K562 (cell line): ENCODE measurements at regions not wholly inside any gene's neighbourhood (a gene's known extent, or its start where the extent isn't known, plus 50 kb on each side); places are given as distances from the start of the nearest gene placed in this dataset.

Experiments
- ATAC-seq: fragments of 200-7000 bp; cut with Tn5 transposase; 3 replicates; pipeline ENCODE4 v1.9.1; 2020; ENCODE audit warnings: moderate library complexity
- BruUV-seq: library from RNA; stranded (reverse); fragments of 400-500 nt; replicated peaks from 2 replicates; lab custom pipeline; 2021; lab: Mats Ljungman, UMichigan
- CTCF ChIA-PET: fragments of 300-600 bp; formaldehyde crosslinking; extraction: SDS; loops from one replicate; lab custom pipeline; 2021; ENCODE audit warnings: low intra/inter-chr PET ratio; lab: Yijun Ruan, JAX
- POLR2A ChIA-PET: fragments of 300-600, 350-650 bp; sonication (Branson Sonifier 250); formaldehyde crosslinking; extraction: SDS; loops from one replicate; lab custom pipeline; 2021; ENCODE audit warnings: antibody characterized with exemption, inconsistent platforms; lab: Yijun Ruan, JAX
- DNase-seq, 4 experiments: peaks; one replicate each; pipeline versions ENCODE4 v3.0.0 to v3.0.0-alpha.2; 2011 to 2018; ENCODE audit warnings: low spot score in 3 of 4, mixed read lengths in 3 of 4; ENCODE audit errors: extremely low read depth in 1 of 4
- FAIRE-seq: peaks from 2 replicates; lab custom pipeline; 2011; peaks lifted over from hg19 to GRCh38; lab: Jason Lieb, UNC
- H2AFZ ChIP-seq: 2 replicates; pipeline ENCODE4 v1.6.0; 2011; ENCODE audit warnings: low read depth, low read length, control low read depth, inconsistent platforms
- H3K27ac ChIP-seq: fragments of 200-600 bp; 3 replicates; pipeline ENCODE4 v1.8.0; 2011; ENCODE audit warnings: low read depth, mild to moderate bottlenecking, control low read depth, inconsistent platforms, low read length, moderate library complexity, mixed read lengths; ENCODE audit errors: extremely low read depth
- H3K27me3 ChIP-seq, 2 experiments: fragments of 300-600 bp in 1 of 2; 2 replicates in 1 of 2; 3 replicates in 1 of 2; pipeline versions ENCODE4 v1.6.0 to v1.8.0; 2011; ENCODE audit warnings: inconsistent platforms in 2 of 2, low read length in 2 of 2, mild to moderate bottlenecking in 1 of 2, mixed read lengths in 1 of 2, moderate library complexity in 1 of 2; ENCODE audit not compliant: control insufficient read depth in 2 of 2, insufficient read depth in 2 of 2
- H3K36me3 ChIP-seq: fragments of 300-600 bp; 3 replicates; pipeline ENCODE4 v1.8.0; 2011; ENCODE audit warnings: mild to moderate bottlenecking, low read length, inconsistent platforms; ENCODE audit not compliant: control insufficient read depth, insufficient read depth
- H3K4me1 ChIP-seq, 2 experiments: fragments of 200-600 bp in 1 of 2; replicated peaks in 1 of 2; 2 replicates in 1 of 2; 3 replicates in 1 of 2; pipeline versions ENCODE4 v1.5.1 to v1.8.0; 2011; ENCODE audit warnings: inconsistent platforms in 2 of 2, low read length in 2 of 2, mild to moderate bottlenecking in 1 of 2, mixed read lengths in 1 of 2, moderate library complexity in 1 of 2; ENCODE audit not compliant: control insufficient read depth in 2 of 2, insufficient read depth in 2 of 2
- H3K4me2 ChIP-seq: 2 replicates; pipeline ENCODE4 v1.6.1; 2011; ENCODE audit warnings: low read length, control low read depth, inconsistent platforms, mixed read lengths; ENCODE audit not compliant: insufficient read depth
- H3K4me3 ChIP-seq: fragments of 200-600 bp; sonication (generic), shearing (Covaris generic); 2 replicates; pipeline ENCODE4 v1.5.1; 2016; ENCODE audit warnings: control low read depth, inconsistent platforms
- H3K79me2 ChIP-seq: fragments of 200-600 bp; 3 replicates; pipeline ENCODE4 v1.8.0; 2011; ENCODE audit warnings: low read length, inconsistent platforms; ENCODE audit not compliant: control insufficient read depth, insufficient read depth
- H3K9ac ChIP-seq, 2 experiments: 2 replicates each; pipeline versions ENCODE4 v1.6.0 to v1.6.1; 2011; ENCODE audit warnings: low read depth in 2 of 2, low read length in 2 of 2, control low read depth in 1 of 2, inconsistent platforms in 1 of 2, mild to moderate bottlenecking in 1 of 2, mixed read lengths in 1 of 2; ENCODE audit not compliant: insufficient read depth in 1 of 2
- H3K9me1 ChIP-seq: one replicate; pipeline ENCODE4 v1.6.0; 2011; ENCODE audit warnings: inconsistent platforms, mild to moderate bottlenecking, low read length, moderate library complexity; ENCODE audit not compliant: control insufficient read depth, insufficient read depth
- H3K9me3 ChIP-seq: replicated peaks from 2 replicates; pipeline ENCODE4 v1.5.1; 2011; ENCODE audit warnings: low read depth, low read length, inconsistent platforms; ENCODE audit not compliant: control insufficient read depth, insufficient read depth
- H4K20me1 ChIP-seq: replicated peaks from 2 replicates; pipeline ENCODE4 v1.6.1; 2011; ENCODE audit warnings: low read length, inconsistent platforms, mixed read lengths; ENCODE audit not compliant: control insufficient read depth, insufficient read depth
- BRF1 ChIP-seq: IDR thresholded peaks from 3 replicates; pipeline ENCODE4 v1.6.1; 2011; ENCODE audit warnings: borderline replicate concordance, mild to moderate bottlenecking; ENCODE audit not compliant: insufficient read length; ENCODE audit errors: extremely low read depth
- EGR1 ChIP-seq: fragments of 450-650 bp; conservative IDR thresholded peaks from 2 replicates; pipeline ENCODE4 v1.6.1; 2017; ENCODE audit warnings: mild to moderate bottlenecking
- ESRRB ChIP-seq: fragments of 250-450 bp; sonication (Bioruptor Pico); IDR thresholded peaks from 2 replicates; pipeline ENCODE4 v1.5.0; 2020; ENCODE audit warnings: mild to moderate bottlenecking, moderate library complexity, borderline replicate concordance
- HDAC2 ChIP-seq: fragments of 450-650 bp; IDR thresholded peaks from 2 replicates; pipeline ENCODE4 v1.6.1; 2016; ENCODE audit warnings: mild to moderate bottlenecking
- LARP7 ChIP-seq: fragments of 450-650 bp; IDR thresholded peaks from 2 replicates; pipeline ENCODE4 v1.6.1; 2016
- RFX7 ChIP-seq: fragments of 250-450 bp; sonication (Bioruptor Pico); IDR thresholded peaks from 2 replicates; pipeline ENCODE4 v1.5.1; 2021; ENCODE audit warnings: mild to moderate bottlenecking
- TAL1 ChIP-seq: fragments of 450-650 bp; IDR thresholded peaks from 2 replicates; pipeline ENCODE4 v1.6.1; 2016; ENCODE audit warnings: mild to moderate bottlenecking
- WGBS: fragments of 100-300 bp; shearing (Covaris generic); methylation state at CpG from one replicate; pipeline ENCODE4 v1.1.6; 2016; ENCODE audit warnings: low coverage, mixed read lengths; ENCODE audit not compliant: insufficient coverage; ENCODE audit errors: missing lambda C conversion rate; 5-methylcytosine and 5-hydroxymethylcytosine counted together
- in situ Hi-C: fragments of 300-500 bp; cut with MboI; formaldehyde crosslinking; loops from 4 replicates; pipeline ENCODE4 v1.15.0; 2018; ENCODE audit warnings: inconsistent platforms, mixed read lengths
- intact Hi-C: fragments of 100-400 bp; cut with micrococcal nuclease; formaldehyde crosslinking; loops from 2 replicates; pipeline ENCODE4 v1.14.2; 2022
- TF ChIP-seq, protein P1 (sequence below): fragments of 250-450 bp; sonication (Bioruptor Pico); IDR thresholded peaks from 2 replicates; pipeline ENCODE4 v1.8.0; 2022; ENCODE audit warnings: inconsistent platforms
- TF ChIP-seq, protein P2 (sequence below): fragments of 250-450 bp; sonication (Bioruptor Pico); IDR thresholded peaks from 2 replicates; pipeline ENCODE4 v1.5.0; 2022; ENCODE audit warnings: mild to moderate bottlenecking

DNA sequence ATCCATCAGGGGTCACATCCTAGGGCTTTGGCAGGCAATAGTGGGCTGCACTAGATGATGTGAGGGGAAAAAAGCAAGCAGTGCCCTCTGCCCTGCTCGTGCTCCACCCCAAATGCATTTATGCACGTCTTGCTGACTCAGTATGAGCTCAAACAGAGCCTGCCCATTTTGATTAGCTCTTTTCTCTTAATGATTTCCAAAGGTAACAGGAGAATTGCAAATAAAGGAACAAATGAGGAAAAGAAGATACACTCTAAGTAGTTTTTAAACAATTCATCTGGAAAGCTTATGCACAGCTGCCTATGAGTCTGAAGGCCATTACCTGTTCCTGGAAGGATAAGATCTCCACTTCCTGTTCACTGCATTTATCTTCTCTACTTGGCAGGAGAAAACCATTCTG lies 364.2 kb downstream of the TMEM232 start (continued):
- TF ChIP-seq, protein P1, sequence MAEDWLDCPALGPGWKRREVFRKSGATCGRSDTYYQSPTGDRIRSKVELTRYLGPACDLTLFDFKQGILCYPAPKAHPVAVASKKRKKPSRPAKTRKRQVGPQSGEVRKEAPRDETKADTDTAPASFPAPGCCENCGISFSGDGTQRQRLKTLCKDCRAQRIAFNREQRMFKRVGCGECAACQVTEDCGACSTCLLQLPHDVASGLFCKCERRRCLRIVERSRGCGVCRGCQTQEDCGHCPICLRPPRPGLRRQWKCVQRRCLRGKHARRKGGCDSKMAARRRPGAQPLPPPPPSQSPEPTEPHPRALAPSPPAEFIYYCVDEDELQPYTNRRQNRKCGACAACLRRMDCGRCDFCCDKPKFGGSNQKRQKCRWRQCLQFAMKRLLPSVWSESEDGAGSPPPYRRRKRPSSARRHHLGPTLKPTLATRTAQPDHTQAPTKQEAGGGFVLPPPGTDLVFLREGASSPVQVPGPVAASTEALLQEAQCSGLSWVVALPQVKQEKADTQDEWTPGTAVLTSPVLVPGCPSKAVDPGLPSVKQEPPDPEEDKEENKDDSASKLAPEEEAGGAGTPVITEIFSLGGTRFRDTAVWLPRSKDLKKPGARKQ (CRISPR knock-in tag) = no peak
- TF ChIP-seq BRF1 = no peak
- TF ChIP-seq EGR1 = no peak
- TF ChIP-seq TAL1 = no peak
- TF ChIP-seq RFX7 (CRISPR knock-in tag) = no peak

DNA sequence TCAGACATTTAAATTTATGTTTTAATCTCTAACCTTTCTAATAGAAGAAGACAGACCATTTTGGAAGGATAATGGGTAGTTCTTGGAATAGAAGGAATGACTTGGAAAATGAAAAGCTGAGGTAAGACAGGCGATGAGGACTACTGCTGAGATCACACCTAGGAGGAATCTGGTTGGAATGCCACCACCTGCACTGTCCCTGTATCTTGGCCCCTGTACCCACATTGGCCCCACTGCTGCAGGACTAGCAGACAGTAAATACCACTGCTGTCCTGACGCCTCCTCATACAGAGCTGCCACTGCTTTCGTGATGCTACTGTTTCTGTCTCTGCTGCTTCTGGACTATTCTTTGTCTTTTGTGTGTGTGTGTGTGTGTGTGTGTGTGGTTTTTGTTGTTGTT lies 359.8 kb downstream of the TMEM232 start:
- H2AFZ ChIP-seq = no peak overlapping the region
- 0% methylated on average over 3 of the region's 3 CpGs for WGBS

More for the DNA sequence above, 359.8 kb downstream of the TMEM232 start:
- Histone ChIP-seq H3K79me2 (no peaks in the 10 kb centered on the region), H3K9me3 (no peaks in the 10 kb centered on the region), H3K9me1 (no peaks in the 10 kb centered on the region), H3K4me1 (no peaks in the 10 kb centered on the region), H3K9ac (no peak overlapping the region), H3K4me3 (no peak overlapping the region), H3K27ac (no peak overlapping the region), H3K4me2 (no peak overlapping the region), H3K27me3 (no peaks in the 10 kb centered on the region), H4K20me1 (no peaks in the 10 kb centered on the region), H3K36me3 (no peaks in the 10 kb centered on the region)
- BruUV-seq = no TSS peak
- TF ChIP-seq, protein P2, sequence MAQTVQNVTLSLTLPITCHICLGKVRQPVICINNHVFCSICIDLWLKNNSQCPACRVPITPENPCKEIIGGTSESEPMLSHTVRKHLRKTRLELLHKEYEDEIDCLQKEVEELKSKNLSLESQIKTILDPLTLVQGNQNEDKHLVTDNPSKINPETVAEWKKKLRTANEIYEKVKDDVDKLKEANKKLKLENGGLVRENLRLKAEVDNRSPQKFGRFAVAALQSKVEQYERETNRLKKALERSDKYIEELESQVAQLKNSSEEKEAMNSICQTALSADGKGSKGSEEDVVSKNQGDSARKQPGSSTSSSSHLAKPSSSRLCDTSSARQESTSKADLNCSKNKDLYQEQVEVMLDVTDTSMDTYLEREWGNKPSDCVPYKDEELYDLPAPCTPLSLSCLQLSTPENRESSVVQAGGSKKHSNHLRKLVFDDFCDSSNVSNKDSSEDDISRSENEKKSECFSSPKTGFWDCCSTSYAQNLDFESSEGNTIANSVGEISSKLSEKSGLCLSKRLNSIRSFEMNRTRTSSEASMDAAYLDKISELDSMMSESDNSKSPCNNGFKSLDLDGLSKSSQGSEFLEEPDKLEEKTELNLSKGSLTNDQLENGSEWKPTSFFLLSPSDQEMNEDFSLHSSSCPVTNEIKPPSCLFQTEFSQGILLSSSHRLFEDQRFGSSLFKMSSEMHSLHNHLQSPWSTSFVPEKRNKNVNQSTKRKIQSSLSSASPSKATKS (CRISPR knock-in tag) = no peak
- no peak for TF ChIP-seq LARP7
- TF ChIP-seq HDAC2 = no peak
- TF ChIP-seq ESRRB (CRISPR knock-in tag) = no peak
- ATAC-seq = no peak
- POLR2A ChIA-PET = no interaction called here
- CTCF ChIA-PET = no interaction called here
- intact Hi-C loops (no loop called here), in situ Hi-C loops (no loop called here)
- no peak for DNase-seq
- no peak for FAIRE-seq
